GM10248 (cell line): ENCODE measurements at regions not wholly inside any gene's neighbourhood (a gene's known extent, or its start where the extent isn't known, plus 50 kb on each side); places are given as distances from the start of the nearest gene placed in this dataset.

Experiments used
- CTCF ChIA-PET: fragments of 300-600 bp; sonication (Branson Sonifier 250); formaldehyde crosslinking; extraction: SDS; loops from one replicate; lab custom pipeline; 2021; ENCODE audit warnings: antibody characterized with exemption; lab: Yijun Ruan, JAX
- POLR2A ChIA-PET: fragments of 350-650 bp; sonication (Branson Sonifier 250); formaldehyde crosslinking; extraction: SDS; loops from one replicate; lab custom pipeline; 2020; ENCODE audit warnings: antibody characterized with exemption; lab: Yijun Ruan, JAX
- DNase-seq: peaks from one replicate; pipeline ENCODE4 v3.0.0; 2012; ENCODE audit errors: extremely low spot score
- TF ChIP-seq, protein P1 (sequence below): IDR thresholded peaks from 2 replicates; pipeline ENCODE4 v1.5.1; 2012; ENCODE audit warnings: mild to moderate bottlenecking, low read depth; ENCODE audit errors: extremely low read depth, missing control alignments, control extremely low read depth

DNA sequence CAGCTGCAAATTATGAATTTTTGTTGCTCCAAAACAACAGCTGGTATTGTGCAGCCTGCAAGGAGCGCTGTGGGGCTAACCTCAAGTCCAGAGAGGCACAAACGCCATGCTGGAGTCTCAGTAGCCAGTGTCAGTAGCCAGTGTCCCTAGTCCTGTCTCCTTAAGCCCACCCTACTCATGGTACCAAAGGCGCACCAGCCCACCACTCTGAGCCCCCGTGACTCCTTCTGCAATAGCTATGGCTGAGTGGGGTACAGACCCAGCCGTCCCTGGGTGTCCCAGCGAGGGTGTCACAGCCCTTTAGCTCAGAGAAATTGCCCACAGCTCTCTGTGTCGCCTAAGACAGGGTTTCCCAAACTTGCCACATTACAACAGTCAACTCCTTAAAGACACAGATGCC is 65.2 kb downstream of the ARL6IP4 start:
- POLR2A ChIA-PET, result no interaction called here
- CTCF ChIA-PET, result interaction anchor here (0.9 to 8.4 kb wide), 5 partner anchors 9 to 192 kb away, joined by 3 to 57 read pairs (median 12); no protein-coding TSS in a partner anchor
- DNase-seq, result no peak
- TF ChIP-seq, protein P1, sequence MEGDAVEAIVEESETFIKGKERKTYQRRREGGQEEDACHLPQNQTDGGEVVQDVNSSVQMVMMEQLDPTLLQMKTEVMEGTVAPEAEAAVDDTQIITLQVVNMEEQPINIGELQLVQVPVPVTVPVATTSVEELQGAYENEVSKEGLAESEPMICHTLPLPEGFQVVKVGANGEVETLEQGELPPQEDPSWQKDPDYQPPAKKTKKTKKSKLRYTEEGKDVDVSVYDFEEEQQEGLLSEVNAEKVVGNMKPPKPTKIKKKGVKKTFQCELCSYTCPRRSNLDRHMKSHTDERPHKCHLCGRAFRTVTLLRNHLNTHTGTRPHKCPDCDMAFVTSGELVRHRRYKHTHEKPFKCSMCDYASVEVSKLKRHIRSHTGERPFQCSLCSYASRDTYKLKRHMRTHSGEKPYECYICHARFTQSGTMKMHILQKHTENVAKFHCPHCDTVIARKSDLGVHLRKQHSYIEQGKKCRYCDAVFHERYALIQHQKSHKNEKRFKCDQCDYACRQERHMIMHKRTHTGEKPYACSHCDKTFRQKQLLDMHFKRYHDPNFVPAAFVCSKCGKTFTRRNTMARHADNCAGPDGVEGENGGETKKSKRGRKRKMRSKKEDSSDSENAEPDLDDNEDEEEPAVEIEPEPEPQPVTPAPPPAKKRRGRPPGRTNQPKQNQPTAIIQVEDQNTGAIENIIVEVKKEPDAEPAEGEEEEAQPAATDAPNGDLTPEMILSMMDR, result peak; percentile 8

DNA sequence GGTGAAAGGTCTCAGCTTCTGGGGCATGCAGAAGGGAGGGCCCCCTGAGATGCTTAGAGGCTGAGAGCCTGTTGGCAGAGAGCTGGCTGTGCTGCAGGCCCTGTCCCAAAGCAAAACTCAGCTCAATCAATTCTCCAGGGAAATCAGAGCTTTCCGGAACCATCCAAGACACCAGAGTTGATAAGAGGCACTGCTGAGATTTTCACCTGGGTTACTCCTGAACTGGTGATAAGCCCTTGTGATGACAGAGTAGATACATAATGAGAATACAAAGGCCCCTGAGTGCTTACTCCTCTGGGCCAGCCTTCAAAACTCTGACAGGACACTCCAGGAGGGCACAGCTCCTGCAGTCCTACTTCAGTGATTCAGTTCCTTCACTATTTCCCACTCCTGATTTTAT is 63.9 kb downstream of the ARL6IP4 start:
- CTCF ChIA-PET, result interaction anchor here (0.8 to 8.4 kb wide), 15 partner anchors 8 to 558 kb away, joined by 3 to 57 read pairs (median 6); partner anchors contain the start of gene DDX55
- POLR2A ChIA-PET, result no interaction called here
- TF ChIP-seq, protein P1, result no peak
- no peak for DNase-seq

DNA sequence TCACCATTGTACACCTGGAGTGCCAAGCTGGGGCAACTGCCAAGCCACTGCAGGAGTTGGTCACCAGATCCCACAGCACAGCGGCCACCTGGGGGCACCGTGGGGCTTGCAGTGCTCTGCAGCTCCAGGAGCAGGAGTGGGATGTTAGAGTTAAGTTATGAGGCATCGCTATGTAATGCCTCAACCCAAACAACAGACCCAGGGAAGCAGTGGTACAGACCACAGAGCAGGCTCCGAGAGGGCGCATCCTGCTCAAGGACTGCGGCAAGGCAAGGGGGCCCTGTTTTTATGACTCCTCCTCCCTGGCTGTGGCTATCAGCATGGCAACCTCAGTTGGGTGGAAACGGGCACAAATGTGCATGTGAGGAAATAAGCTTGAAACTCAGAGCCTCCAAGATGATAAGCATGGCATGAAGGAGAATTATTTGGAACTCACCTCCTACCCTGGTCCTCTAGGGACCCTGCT is 63.1 kb downstream of the ARL6IP4 start:
- TF ChIP-seq, protein P1, result peak; percentile 74
- CTCF ChIA-PET, result interaction anchor here (0.7 to 8.4 kb wide), 24 partner anchors 7 to 559 kb away, joined by 3 to 57 read pairs (median 4); partner anchors contain the start of genes DDX55, MPHOSPH9 and MTRFR
- DNase-seq, result peak; percentile 73
- POLR2A ChIA-PET, result no interaction called here

DNA sequence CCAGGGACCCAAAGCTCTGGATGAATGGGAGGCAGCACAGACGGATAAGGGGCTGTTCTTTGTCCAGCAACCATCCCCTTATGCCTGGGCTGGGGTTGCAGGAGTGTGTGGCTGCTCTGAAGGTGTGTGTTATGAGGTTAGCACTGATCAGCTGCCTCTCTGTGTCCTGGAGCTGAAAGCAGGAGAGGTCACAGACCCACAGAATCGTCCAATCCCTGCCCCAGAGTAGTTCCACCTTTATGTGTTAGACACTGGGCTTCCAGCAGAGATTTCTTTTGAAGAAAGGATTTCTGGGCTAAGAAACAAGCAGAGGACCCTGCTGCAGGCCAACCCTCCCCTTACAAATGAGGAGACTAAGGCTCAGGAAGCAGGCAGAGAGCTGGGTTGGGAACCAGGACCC is 62.4 kb downstream of the ARL6IP4 start:
- CTCF ChIA-PET, result interaction anchor here (0.7 to 8.4 kb wide), 21 partner anchors 8 to 560 kb away, joined by 3 to 57 read pairs (median 5); partner anchors contain the start of genes DDX55, MPHOSPH9 and MTRFR

DNA sequence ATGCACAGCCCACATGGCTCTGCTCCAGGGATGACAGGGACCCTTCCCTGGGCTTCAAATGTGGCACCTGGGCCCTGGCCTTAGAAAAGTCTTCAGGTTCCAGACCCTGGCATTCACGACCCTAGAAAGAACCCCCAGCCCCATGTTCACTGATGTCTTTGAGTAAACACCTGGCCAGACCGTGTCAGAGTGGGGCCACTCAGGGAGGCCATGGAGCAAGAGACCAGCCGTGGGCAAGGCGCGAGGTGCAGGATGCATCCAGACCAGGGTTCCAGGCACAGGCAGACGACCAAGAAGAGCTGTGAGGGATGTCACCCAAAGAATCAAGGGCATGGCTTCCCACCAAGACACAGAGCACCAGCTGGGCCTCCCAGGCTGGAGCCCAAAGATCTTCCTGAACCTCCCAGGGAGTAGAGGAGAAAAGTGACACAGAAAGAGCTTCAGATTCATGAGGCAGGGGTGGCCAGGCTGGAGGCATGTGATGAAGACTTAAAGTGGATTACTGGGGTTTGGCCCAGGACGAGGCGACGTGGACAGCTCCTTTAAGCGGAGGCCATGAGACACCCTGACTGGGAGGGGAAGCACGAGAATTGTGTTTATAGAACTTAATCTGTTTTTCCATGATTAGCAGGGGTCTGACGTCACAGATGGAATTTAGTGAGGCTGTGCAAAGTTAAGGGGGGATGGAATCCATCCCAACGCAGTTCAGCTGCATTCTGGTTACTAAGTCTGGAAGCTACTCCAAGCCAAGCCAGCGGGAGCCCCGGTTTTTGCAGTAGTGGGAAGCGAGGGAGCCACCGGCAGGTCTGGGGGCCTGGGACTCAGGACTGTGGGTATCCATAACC is 61.6 kb downstream of the ARL6IP4 start:
- ChIA-PET CTCF (interaction anchor here (0.8 to 8.4 kb wide), 6 partner anchors 14 to 207 kb away, joined by 3 to 57 read pairs (median 8); partner anchors contain the start of genes MPHOSPH9 and MTRFR), POLR2A (no interaction called here)
- TF ChIP-seq, protein P1, result no peak
- DNase-seq, result no peak

More for the DNA sequence above, 62.4 kb downstream of the ARL6IP4 start:
- DNase-seq, result no peak
- POLR2A ChIA-PET, result no interaction called here
- TF ChIP-seq, protein P1, result no peak

DNA sequence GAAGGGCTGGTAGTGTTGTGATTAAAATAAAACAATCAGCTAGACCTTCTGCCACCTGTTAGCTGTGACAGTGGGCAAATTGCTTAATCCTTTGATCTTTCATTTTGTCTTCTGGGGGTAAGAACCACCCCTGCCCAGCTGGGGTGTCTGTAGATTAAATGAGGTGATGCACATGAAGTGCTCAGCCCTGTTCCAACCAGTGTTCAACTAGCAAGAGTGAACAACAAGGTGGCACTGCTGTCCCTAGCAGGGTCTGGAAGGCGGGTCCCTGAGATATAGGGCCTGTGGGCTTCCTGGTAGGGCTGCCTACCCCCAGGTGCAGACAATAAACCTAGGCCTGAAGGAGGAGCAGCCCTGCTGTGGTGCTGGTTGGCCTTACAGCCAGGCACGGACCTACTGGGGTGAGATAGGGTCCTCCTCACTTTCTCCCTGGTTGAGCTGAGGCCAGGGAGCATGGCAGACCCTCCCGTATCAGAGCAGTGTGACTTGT is 60.6 kb downstream of the ARL6IP4 start:
- no peak for DNase-seq
- TF ChIP-seq, protein P1, result no peak
- ChIA-PET POLR2A (no interaction called here), CTCF (interaction anchor here (8.4 kb wide), 1 partner anchor 197 kb away, joined by 57 read pairs; no protein-coding TSS in a partner anchor)
